ENCODE measurements at regions not wholly inside any gene's neighbourhood (a gene's known extent, or its start where the extent isn't known, plus 50 kb on each side); places are given as distances from the start of the nearest gene placed in this dataset.

DNA sequence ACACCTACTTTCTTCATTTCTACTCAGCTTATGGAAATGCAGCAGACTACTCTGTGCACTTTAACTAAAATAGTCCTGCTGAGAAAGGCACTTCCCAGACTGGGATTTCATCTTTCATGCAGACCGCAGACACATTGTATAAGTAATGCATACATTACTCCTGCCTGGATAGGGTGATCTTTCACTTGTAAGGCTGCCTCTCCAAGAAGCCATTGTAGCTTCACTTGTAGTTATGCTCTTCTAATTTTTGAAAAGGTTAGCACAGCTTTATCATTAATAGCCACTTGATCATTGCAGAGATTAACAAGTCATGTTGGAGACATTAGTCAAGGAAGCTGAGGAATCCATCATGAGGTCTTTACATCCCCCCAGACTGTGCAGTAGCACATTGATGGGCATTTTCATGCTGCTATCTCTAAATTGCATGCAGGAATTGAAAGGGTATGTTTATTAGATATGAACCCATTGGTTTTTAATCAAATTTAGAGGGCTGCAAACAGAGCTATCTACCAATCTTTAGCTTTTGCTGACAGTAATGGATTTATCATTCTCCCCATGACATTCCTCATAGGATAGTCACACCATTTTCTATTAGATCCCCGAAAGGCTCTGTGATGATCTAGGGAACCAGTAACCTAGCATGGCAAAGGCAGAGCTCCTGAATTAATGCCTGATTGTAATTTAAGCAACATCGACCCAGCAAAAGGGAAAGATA lies 1074.7 kb upstream of the NXPH2 start:
- POLR2A ChIA-PET, result no interaction called here
- CTCF ChIA-PET, result no interaction called here

DNA sequence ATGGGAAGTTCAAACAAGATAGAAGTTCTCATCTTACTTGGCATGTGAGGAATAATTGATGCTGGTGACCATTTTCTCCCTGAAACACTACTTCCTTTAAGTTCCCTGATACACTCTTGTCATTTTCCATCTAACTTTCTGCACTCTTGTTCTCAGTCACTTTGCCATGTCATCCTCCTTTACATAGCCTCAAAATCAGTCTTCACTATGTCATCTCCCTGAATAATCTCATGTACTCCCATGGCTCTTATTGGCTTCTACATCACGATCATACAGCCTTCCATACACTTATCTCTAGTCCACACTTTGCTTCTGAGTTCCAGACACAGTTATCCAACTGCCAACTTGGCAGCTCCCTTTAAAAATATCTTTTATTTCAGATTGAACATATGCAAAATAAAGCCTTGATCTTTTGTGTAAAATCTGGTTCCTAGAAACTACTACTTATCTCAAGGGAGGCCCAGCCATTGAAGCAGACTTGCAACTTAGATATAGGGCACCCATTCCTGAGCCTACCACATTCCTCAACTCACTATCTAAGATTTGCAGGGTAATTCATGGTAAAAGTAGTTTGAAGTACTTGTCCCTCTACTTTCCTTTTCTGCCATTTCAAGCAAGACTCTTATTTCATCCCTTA lies 1070.2 kb upstream of the NXPH2 start:
- ChIA-PET POLR2A (no interaction called here), CTCF (no interaction called here)

DNA sequence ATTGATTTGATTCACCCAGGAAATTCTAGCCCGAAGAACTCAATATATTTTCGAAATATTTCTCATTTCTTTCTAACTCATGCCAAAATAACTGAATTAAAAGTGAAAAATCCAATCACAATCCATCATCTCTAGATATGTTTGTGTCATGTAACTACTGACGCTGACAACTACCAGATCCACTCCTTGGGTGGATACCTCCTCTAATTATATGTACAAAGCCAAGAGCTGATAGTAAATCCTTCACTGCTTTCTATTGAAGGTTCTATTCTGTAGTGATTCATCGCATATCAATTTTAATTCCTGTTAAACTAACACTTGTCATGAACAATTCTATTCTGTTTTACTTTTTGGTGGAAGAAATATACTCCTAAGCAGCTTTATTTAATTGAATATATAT lies 1056.6 kb upstream of the NXPH2 start:
- CTCF ChIA-PET, result no interaction called here
- POLR2A ChIA-PET, result no interaction called here

- POLR2A ChIA-PET, result no interaction called here
- CTCF ChIA-PET, result no interaction called here
These were observed 1054.9 kb upstream of the NXPH2 start for GRCh38 chr2:139835101-139835500.

GRCh38 chr2:139828011-139828410 lies 1047.8 kb upstream of the NXPH2 start:
- ChIA-PET CTCF (no interaction called here), POLR2A (no interaction called here)

GRCh38 chr2:139825726-139826125 lies 1045.5 kb upstream of the NXPH2 start:
- CTCF ChIA-PET, result no interaction called here
- POLR2A ChIA-PET, result no interaction called here

- CTCF ChIA-PET, result no interaction called here
- POLR2A ChIA-PET, result no interaction called here
These were observed 1039.1 kb upstream of the NXPH2 start for GRCh38 chr2:139819273-139819796.

DNA sequence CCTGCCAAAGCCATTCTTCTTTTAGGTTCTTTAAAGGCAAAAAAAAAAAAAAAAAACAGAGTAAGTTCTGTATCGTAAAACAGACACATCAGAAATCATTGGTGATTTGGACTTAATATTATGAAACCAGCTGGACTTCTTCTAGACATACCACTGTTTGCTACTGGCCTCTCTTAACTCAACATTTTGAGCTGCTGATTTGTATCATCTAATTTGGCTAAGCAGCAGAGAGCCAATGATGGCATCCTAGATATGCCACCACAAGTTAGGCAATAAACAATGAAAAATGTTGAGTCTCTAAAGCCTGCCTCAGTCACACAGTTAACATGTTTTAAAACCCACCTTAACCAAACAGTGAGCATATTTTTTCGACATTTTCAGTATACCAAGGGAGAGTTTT lies 1034.3 kb upstream of the NXPH2 start:
- ChIA-PET CTCF (no interaction called here), POLR2A (no interaction called here)

DNA sequence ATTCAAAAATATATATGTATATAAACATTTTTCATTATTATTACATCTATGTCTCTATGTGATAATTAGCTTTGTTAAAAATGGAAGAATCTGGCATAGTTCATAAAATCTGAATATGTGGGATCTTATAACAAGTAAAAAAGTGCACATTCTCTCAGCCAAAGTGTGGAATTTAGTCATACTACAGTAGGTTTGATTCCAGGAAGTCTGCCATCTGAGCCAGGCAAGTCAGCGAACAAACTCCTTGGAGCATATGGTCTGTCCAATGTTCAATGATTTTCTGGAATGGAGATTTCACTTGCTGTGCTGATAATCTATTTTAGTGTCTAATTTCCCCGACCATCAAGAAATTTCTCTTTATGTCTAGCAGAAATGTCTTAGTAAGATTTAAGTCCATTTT lies 1033.2 kb upstream of the NXPH2 start:
- ChIA-PET POLR2A (no interaction called here), CTCF (no interaction called here)

- POLR2A ChIA-PET, result no interaction called here
- CTCF ChIA-PET, result no interaction called here
These were observed 1025.3 kb upstream of the NXPH2 start for GRCh38 chr2:139805441-139805840.

DNA sequence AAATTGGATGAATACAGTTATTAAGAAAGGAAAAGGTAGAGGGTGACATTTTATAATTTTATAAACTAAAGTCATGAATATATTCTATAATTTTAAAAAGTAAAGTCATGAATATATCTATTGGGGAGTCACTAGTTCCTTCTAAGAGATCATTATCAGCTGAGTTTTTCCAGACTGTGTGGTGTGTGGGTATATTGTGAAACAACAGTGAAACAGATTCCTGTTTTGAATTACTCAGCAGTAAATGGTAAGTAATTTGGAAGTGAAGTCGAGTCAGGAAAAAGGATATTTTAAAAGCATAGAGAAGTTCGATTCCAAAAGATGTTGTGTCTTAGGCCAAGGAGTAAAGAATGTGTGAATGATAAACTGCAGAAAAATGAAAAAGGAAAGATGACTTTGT lies 1018.2 kb upstream of the NXPH2 start:
- ChIA-PET CTCF (no interaction called here), POLR2A (no interaction called here)

GRCh38 chr2:139790807-139791752 lies 1010.9 kb upstream of the NXPH2 start:
- POLR2A ChIA-PET, result no interaction called here
- CTCF ChIA-PET, result no interaction called here

- ChIA-PET CTCF (no interaction called here), POLR2A (no interaction called here)
These were observed 1009.9 kb upstream of the NXPH2 start for GRCh38 chr2:139790136-139790535.

- ChIA-PET CTCF (interaction anchor here (0.6 kb wide), 1 partner anchor 1937 kb away, joined by 3 read pairs; no protein-coding TSS in a partner anchor), POLR2A (no interaction called here)
These were observed 998.5 kb upstream of the NXPH2 start for GRCh38 chr2:139778732-139779131.

GRCh38 chr2:139773720-139774277 lies 993.6 kb upstream of the NXPH2 start:
- CTCF ChIA-PET, result no interaction called here
- POLR2A ChIA-PET, result no interaction called here

DNA sequence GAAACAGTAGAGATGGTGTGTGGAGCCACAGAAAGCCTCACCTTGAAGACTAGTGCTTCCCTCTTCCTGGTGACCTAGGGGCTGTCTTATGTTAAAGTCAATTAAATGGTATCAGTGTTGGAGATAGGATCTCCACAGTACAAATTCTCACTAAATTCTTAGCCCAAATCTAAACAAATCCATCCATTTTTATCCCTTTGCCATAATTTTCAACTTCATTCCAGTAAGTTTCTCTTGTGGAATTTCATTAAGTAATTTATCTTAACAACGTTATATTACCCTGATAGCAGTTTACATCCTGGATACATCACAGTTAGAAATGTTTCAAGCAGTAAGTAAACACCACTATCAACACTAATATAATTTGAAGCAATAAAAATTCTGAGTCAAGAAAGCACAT lies 989.4 kb upstream of the NXPH2 start:
- ChIA-PET CTCF (no interaction called here), POLR2A (no interaction called here)

DNA sequence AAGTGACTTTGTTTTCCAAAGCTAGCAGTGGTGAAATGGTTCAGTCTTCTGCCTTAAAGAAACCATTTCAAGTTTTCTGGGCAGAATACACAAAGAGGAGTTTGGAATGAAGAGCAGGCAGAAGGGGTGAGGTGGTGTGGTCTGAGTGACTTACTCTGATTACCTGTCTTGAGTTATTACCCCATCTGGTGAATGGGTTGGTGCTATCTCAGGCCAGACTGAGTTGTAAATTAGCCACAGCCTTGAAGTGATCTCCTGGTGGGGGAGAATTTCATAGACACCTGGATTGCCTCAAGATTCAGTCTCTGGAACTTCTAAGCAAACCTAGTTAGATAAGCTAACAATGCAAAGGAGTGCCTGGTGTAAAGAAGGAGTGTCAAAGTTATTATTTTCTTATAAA lies 983.5 kb upstream of the NXPH2 start:
- ChIA-PET POLR2A (no interaction called here), CTCF (no interaction called here)

DNA sequence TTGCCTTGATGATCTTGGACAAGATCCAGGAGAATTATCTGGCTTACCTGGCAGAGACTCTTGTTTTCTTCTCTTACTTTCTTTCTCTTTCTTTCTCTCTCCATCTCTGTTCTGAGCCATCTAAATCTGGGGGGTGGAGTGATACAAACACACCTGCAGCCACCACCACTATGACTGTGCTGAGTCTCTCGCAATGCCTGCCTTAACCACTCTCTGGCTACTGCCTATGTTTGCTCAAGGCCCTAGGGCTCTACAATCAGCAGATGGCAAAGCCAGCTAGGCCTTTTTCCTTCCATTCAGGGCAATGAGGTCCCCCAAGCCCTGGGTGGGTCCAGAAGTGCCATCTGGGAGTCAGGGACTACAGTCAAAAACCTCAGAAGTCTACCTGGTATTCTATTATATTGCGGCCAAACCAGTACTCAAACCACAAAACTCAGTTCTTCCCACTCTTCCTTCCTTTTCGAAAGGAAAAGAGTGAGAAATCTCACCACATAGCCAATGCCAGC lies 978.9 kb upstream of the NXPH2 start:
- ChIA-PET POLR2A (no interaction called here), CTCF (no interaction called here)

DNA sequence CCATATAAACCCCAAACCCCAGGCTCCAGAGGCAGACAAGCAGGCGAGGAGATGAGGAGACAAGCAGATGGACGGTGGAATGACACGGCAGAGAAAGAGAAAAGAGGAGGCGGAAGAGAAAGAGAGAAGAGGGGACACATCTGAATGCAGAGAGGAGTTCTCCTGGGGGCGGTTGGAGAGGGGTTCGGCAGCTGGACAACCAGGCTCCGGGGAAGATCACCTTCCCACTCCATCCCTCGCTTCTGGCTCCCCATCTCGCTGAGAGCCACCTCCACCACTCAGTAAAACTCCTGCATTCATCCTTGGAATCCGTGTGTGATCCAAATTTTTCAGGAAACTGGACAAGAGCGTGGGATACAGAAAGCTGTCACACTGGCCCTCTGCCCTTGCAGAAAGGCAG lies 966.7 kb upstream of the NXPH2 start:
- CTCF ChIA-PET, result no interaction called here
- POLR2A ChIA-PET, result no interaction called here

DNA sequence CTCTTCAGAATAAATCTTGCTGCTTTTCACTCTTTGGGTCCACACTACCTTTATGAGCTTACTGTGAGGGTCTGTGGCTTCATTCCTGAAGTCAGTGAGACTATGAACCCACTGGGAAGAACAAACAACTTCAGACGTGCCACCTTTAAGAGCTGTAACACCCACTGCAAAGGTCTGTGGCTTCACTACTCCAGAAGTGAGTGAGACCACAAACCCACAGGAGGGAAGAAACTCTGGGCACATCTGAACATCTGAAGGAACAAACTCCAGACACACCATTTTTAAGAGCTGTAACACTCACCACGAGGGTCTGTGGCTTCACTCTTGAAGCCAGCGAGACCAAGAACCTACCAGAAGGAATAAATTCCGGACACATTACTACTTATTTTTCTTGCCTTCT lies 964.1 kb upstream of the NXPH2 start:
- CTCF ChIA-PET, result interaction anchor here (0.8 kb wide), 1 partner anchor 41 kb away, joined by 3 read pairs; no protein-coding TSS in a partner anchor

More for the DNA sequence above, 964.1 kb upstream of the NXPH2 start:
- POLR2A ChIA-PET, result no interaction called here
